Ishikawa (cell line): ENCODE measurements at regions not wholly inside any gene's neighbourhood (a gene's known extent, or its start where the extent isn't known, plus 50 kb on each side); places are given as distances from the start of the nearest gene placed in this dataset.

ENCODE experiments used
- CEBPB ChIP-seq: IDR thresholded peaks from 2 replicates; pipeline ENCODE4 v1.6.1; 2012
- CREB1 ChIP-seq: IDR thresholded peaks from 2 replicates; pipeline ENCODE4 v1.6.1; 2012; ENCODE audit warnings: low read depth
- EGR1 ChIP-seq: IDR thresholded peaks from 2 replicates; pipeline ENCODE4 v1.6.1; 2012
- EP300 ChIP-seq: IDR thresholded peaks from 2 replicates; pipeline ENCODE4 v1.6.1; 2012; ENCODE audit warnings: borderline replicate concordance
- FOXM1 ChIP-seq: IDR thresholded peaks from 2 replicates; pipeline ENCODE4 v1.6.1; 2012; ENCODE audit warnings: low read depth, borderline replicate concordance
- MAX ChIP-seq: IDR thresholded peaks from 2 replicates; pipeline ENCODE4 v1.6.1; 2012
- NFIC ChIP-seq: IDR thresholded peaks from 2 replicates; pipeline ENCODE4 v1.6.1; 2012
- RAD21 ChIP-seq: IDR thresholded peaks from 2 replicates; pipeline ENCODE4 v1.6.1; 2012; ENCODE audit warnings: low read depth
- TAF1 ChIP-seq: IDR thresholded peaks from 2 replicates; pipeline ENCODE4 v1.6.1; 2012; ENCODE audit warnings: low read depth, mild to moderate bottlenecking
- TCF12 ChIP-seq: IDR thresholded peaks from 2 replicates; pipeline ENCODE4 v1.6.1; 2012; ENCODE audit warnings: low read depth
- TEAD4 ChIP-seq: IDR thresholded peaks from 2 replicates; pipeline ENCODE4 v1.6.1; 2012
- YY1 ChIP-seq: IDR thresholded peaks from 2 replicates; pipeline ENCODE4 v1.6.1; 2012; ENCODE audit warnings: low read depth
- ZBTB7A ChIP-seq: IDR thresholded peaks from 2 replicates; pipeline ENCODE4 v1.6.1; 2012; ENCODE audit warnings: low read depth
- TF ChIP-seq, protein P1 (sequence below): IDR thresholded peaks from 2 replicates; pipeline ENCODE4 v1.6.1; 2012
- TF ChIP-seq, protein P2 (sequence below): IDR thresholded peaks from 2 replicates; pipeline ENCODE4 v1.6.1; 2012; ENCODE audit warnings: low read depth, mild to moderate bottlenecking

DNA sequence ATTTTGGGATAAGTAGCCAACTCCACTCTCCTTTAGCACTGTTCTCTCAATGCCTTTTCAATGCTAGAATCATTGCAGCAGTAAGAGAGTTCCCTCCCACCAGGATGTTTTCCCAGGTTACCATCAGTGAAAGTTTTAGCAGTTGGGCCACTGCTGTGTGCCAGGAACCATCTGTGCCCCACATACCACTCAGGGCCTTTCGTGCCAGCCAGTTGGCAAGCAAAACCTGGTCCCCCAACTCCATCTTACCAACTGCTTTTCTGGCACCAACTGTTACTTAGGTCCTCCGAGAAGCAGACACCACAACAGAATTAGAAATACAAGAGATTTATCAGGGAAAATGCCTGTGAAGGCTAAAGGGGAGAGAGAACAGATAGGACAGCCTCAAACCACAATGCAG lies 533.4 kb upstream of the NBEA start:
- no peak for TF ChIP-seq TAF1
- no peak for TF ChIP-seq ZBTB7A
- TF ChIP-seq CREB1, result no peak

DNA sequence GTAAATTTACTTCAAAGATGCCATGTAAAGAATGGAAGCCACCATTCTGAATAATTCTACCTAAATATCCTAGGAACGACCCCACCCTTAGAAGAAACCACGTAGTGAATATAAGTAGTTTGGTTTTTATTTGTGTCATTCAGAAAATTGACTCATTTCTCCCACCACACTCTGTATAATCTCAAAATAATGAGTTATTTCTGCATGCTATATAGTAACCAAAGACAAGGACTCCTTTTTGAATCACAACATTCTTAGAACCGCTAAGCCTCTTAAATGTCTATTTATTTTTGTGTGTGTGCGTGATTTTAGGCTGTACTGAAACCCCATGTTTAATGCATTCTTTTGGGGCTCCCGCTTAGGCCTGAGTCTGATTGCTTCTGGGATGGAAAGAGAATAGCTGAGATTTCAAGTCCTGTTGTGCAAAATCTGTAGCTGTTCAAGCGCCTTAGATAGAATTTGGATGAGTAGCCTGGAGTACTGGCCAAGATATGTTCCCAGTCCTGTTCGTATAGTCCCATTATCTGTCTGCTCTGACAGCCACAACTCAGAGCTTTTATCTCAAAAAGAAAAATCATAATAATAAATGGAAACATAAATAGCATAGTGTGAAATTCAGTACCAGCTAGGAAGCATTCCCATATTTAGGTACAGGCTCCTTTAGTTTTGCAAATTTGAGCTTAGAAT lies 532.4 kb upstream of the NBEA start:
- TF ChIP-seq FOXM1, result no peak
- TF ChIP-seq, protein P1, sequence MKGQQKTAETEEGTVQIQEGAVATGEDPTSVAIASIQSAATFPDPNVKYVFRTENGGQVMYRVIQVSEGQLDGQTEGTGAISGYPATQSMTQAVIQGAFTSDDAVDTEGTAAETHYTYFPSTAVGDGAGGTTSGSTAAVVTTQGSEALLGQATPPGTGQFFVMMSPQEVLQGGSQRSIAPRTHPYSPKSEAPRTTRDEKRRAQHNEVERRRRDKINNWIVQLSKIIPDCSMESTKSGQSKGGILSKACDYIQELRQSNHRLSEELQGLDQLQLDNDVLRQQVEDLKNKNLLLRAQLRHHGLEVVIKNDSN, result no peak
- TF ChIP-seq TEAD4, result no peak
- no peak for TF ChIP-seq EP300
- no peak for TF ChIP-seq YY1
- no peak for TF ChIP-seq RAD21
- TF ChIP-seq, protein P2, sequence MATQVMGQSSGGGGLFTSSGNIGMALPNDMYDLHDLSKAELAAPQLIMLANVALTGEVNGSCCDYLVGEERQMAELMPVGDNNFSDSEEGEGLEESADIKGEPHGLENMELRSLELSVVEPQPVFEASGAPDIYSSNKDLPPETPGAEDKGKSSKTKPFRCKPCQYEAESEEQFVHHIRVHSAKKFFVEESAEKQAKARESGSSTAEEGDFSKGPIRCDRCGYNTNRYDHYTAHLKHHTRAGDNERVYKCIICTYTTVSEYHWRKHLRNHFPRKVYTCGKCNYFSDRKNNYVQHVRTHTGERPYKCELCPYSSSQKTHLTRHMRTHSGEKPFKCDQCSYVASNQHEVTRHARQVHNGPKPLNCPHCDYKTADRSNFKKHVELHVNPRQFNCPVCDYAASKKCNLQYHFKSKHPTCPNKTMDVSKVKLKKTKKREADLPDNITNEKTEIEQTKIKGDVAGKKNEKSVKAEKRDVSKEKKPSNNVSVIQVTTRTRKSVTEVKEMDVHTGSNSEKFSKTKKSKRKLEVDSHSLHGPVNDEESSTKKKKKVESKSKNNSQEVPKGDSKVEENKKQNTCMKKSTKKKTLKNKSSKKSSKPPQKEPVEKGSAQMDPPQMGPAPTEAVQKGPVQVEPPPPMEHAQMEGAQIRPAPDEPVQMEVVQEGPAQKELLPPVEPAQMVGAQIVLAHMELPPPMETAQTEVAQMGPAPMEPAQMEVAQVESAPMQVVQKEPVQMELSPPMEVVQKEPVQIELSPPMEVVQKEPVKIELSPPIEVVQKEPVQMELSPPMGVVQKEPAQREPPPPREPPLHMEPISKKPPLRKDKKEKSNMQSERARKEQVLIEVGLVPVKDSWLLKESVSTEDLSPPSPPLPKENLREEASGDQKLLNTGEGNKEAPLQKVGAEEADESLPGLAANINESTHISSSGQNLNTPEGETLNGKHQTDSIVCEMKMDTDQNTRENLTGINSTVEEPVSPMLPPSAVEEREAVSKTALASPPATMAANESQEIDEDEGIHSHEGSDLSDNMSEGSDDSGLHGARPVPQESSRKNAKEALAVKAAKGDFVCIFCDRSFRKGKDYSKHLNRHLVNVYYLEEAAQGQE, result no peak
- TF ChIP-seq NFIC, result no peak
- TF ChIP-seq CEBPB, result no peak
- TF ChIP-seq MAX, result no peak

GRCh38 chr13:34410678-34411077 lies 531.4 kb upstream of the NBEA start:
- TF ChIP-seq RAD21 (no peak), MAX (no peak), EP300 (no peak), YY1 (no peak)
- TF ChIP-seq, protein P1, result no peak

GRCh38 chr13:34411177-34411576 lies 530.9 kb upstream of the NBEA start:
- TF ChIP-seq EP300 (no peak), ZBTB7A (no peak), TEAD4 (no peak), FOXM1 (no peak), YY1 (no peak), CEBPB (no peak), TAF1 (no peak)

DNA sequence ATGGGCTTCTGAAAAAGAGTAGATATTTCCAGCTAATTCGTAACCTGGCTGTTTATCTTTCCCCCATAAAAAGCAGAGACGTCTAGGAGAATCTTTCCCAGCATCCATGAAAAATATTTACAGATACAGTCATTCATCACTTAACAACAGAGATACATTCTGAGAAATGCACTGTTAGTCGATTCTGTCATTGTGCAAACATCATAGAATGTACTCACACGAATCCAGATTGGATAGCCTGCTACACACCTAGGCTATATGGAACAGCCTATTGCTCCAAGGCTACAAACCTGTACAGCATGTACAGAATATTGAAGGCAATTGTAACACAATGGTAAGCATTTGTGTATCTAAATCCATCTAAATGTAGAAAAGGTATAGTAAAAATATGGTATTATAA lies 530.2 kb upstream of the NBEA start:
- TF ChIP-seq NFIC (no peak), EP300 (no peak), TEAD4 (no peak), EGR1 (no peak), ZBTB7A (no peak), RAD21 (no peak), TCF12 (no peak), TAF1 (no peak), YY1 (no peak)
- TF ChIP-seq, protein P1, result no peak

- TF ChIP-seq RAD21 (no peak), ZBTB7A (no peak), EGR1 (no peak), TCF12 (no peak), YY1 (no peak), NFIC (no peak), CEBPB (no peak), MAX (no peak), EP300 (no peak), TEAD4 (no peak)
Measured at GRCh38 chr13:34412295-34412694, 529.8 kb upstream of the NBEA start.

DNA sequence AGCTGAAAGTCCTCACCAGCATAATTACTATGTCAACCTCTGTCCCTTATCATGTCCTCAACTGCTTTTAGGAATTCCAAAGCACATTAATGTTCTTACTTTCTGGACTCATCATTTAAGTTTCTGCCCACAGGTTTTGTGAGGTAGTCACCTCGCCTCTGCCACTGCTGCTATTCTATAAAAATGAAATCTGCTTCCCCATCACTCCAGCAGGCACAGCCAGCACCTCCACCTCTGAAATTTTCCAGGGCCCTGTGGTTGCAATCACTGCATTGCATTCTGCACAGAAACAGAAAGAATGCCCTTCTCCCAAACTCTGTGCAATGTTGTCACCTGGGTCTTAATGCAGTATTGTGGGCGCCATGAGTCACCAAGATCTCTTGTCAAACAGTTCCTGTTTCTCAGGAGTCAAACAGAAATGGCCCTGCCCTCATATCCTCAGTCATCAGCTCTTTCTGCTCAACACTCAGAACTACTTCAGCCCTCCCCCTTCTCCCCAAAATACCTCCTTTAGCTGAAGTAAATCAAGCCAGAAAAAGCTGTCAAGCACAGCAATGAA lies 529.2 kb upstream of the NBEA start:
- TF ChIP-seq, protein P2, result no peak
- no peak for TF ChIP-seq EP300
- no peak for TF ChIP-seq TAF1
- TF ChIP-seq CEBPB, result no peak
- TF ChIP-seq NFIC, result no peak
- no peak for TF ChIP-seq FOXM1
- TF ChIP-seq YY1, result no peak
- no peak for TF ChIP-seq EGR1
- no peak for TF ChIP-seq MAX
- no peak for TF ChIP-seq ZBTB7A
- no peak for TF ChIP-seq TEAD4
- TF ChIP-seq CREB1, result no peak
- TF ChIP-seq RAD21, result no peak
- TF ChIP-seq, protein P1, result no peak
- TF ChIP-seq TCF12, result no peak
